NCI-H1092 (cell line): ENCODE measurements at regions not wholly inside any gene's neighbourhood (a gene's known extent, or its start where the extent isn't known, plus 50 kb on each side); places are given as distances from the start of the nearest gene placed in this dataset.

ENCODE experiments used
- DNase-seq: peaks from one replicate; lab custom pipeline; 2025; lab: John Stamatoyannopoulos, UW

DNA sequence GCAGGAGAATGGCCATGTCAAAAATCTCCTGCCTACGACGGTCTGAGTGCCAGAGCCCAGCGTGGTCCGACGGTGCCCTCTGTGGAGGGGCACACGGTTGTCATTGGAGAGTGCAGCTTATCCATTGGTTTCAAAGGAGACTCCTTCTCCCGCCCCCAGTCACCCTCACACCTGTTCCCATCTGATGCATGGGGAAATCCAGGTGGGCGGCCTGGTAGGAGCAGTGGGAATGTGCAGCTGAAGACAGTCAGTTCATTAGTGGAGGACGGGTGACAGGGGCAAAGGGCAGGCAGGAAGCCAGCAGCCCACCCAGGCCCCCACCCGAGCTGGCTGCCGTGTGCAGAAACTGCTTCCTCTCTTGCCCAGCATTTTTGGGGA lies 162.3 kb downstream of the IRF8 start:
- no peak for DNase-seq

DNA sequence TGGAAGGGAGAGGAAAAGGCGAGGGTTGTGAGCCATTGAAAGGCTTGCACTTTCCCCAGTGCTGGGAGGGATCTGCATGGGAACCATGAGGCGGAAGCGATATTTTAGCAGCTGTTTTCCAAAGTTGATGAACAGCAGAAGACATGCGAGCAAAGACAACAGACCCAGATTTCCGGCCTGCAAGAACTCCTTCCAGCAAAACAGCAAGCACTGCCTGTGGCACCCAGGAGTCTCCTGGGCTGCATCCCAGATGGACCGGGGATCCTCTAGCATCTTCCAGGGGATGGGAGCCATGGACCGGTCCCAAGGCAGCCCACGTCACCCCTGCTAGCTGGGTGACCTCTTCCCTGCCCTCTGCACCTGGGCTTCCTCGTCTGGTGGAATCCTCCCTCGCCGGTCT lies 162.8 kb downstream of the IRF8 start:
- DNase-seq = no peak

- DNase-seq = no peak
Measured at GRCh38 chr16:86062271-86062965, 163.5 kb downstream of the IRF8 start.

GRCh38 chr16:86063760-86064405 lies 164.9 kb downstream of the IRF8 start:
- DNase-seq = no peak

DNA sequence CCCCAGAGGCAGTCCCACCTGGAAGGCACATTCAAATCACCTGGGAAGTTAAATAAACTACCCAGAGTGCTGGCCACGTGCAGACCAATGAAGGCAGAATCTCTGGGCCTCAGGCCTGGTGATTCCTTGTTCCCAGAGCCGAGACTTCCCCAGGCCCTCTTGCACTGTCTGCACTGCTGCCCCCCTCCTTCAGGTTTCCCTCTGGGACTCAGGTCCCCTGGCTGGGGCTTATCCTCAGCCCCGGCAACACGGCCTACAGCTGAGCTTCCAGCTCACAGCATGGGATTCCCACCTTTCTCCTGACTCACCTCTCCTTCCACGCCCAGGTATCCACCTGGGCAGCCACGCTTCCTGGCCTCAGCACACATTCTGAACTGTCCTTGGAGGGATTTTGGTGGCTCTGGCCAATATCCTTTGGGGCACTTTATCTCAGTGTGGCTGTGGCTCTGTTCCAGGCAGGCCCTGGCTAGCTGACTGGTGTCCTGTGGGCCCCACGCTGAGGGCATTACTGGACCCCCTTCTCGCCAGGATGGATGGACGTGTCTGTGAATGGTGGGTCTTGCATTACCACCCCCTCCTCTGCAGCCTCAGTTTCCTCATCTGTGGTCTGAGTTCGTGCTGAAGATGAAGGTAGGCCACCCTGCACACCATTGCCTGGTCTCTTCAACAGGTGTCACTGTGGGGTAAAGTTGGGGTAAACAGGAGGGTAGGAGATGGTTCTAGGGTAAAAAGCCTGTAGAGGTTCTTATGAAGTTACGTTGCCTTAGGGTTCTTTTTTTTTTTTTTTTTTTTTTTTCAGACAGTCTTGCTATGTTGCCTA lies 165.7 kb downstream of the IRF8 start:
- DNase-seq = no peak

GRCh38 chr16:86065711-86066110 lies 166.7 kb downstream of the IRF8 start:
- DNase-seq = no peak

DNA sequence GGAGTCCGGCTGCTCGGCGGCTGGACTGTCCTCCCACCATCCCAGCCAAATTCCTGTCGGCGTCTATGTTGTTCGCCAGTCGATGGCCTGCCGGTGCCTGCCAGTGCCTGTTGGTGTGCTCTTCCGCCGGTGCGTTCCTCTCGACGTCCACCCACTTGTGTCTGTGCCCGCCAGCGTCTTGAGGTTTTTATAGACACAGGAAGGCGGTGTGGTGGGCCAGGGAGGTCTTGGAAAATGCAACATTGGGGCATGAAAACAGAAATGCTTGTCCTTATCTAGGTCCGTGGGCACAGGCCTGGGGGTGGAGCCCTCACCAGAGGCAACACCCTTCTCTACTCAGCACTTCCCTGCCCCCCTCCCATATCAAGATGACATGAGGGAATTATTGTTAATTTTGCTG lies 167.8 kb downstream of the IRF8 start:
- no peak for DNase-seq

DNA sequence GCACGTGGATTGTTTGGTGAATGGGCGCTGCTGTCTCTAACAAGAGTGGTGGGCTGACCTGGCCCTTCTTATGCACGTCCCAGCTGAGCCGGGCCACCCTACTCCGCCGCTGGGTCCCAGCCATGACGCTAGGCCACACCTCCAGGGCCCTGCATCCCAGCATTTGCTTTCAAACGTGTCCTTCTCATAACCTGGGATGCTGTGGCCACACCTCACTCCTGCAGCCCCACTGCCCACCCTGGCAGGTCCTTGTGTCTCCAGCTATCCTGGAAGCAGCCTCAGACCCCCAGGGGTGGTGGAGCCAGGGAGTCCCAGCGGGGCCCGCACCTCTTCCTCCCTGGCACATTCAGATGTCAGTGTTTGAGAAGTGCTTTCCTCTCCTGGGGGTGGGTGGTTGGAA lies 168.6 kb downstream of the IRF8 start:
- DNase-seq = no peak

DNA sequence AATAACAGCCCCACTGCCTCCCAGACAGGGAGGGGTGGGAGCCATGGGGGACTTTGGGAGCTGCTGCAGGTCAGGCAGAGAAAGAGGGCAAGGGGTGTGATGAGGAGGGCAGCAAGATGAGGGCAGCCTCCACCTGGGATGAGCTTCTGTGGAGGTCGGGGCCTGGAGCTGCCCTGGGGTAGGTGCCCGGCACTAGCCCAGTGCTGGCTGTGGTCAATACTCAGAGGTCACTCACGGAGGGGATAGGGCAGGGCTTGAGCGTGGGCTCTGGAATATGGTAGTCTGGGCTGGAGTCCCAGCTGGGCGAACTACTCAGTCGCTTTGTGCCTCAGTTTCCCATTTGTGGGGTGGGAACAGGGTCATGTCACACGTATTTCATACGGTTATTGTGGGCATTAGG lies 169.0 kb downstream of the IRF8 start:
- no peak for DNase-seq

- DNase-seq = no peak
Measured at GRCh38 chr16:86068722-86069121, 169.8 kb downstream of the IRF8 start.

DNA sequence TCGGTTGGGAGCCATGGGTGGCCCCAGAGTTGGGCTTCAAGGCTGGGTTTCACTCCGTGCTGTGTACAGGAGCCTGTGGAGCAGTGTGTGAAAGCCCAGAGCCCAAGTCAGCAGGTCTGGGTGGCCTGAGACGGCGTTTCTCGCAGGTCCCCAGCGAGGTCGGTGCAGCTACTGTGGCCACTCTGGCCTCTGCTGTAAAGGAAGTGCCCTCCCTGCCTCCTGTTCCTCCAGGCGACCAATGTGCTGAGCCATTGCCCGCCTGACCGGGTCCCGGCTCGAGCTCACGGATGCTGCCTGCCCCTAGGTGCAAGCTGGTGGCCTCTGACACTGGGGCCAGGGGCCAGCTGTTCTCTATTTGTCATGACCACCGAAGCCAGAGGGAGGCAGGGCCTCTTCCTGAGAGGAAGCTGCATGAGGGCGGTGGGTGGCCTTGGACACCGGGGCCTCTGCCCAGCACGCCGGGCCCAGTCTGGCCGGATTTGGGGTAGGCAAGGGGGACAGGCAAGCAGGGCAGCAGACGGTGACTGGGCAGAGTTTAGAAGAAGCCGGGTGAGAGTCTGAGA lies 170.9 kb downstream of the IRF8 start:
- DNase-seq = no peak

- no peak for DNase-seq
Measured at GRCh38 chr16:86070484-86070883, 171.5 kb downstream of the IRF8 start.

DNA sequence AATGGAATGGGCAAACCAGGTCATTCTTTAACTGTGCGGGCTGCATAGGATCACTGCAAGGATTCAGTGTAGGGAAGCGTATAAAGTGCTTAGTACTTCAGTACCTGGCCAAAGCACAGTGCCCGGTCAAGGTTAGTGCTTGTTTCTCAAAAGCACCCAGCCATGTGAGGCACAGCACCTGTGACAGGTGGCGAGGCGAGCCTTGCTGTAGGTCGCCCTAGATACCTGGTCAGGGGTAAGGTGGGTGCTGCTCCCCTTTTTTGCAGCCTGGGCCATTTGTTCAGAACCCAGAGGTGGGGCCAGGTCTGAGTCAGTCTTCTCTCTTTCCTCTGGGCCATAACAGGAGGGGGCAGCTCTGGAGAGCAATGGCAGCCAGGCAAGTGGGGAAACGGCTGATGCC lies 172.0 kb downstream of the IRF8 start:
- no peak for DNase-seq

DNA sequence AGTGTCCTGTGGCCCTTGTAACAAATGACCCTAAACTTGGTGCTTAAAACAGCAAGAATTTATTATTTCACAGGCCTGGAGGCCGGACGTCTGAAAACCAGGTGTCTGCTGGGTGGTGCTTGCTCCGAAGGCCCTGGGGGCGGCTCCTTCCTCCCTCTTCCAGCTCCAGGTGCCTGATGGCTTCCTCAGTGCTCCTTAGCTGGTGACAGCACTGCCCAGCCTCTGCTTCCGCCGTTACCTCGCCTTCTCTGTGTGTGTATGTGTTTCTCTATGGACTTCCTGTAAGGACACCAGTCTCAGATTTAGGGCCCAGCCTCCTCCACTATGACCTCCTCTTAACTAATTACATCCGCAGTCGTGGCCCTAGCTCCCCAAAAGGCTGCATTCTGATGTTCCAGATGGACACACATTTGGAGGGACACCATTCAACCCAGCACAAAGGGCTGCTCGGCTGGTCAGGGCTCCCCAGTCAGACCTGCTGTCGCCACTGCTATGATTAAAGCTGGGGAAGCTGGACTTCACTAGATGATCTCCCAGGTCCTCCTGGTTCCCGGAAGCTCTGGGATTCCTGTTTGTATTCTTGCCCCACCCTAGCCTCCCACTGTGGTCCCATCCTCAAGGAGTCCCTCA lies 172.8 kb downstream of the IRF8 start:
- no peak for DNase-seq

DNA sequence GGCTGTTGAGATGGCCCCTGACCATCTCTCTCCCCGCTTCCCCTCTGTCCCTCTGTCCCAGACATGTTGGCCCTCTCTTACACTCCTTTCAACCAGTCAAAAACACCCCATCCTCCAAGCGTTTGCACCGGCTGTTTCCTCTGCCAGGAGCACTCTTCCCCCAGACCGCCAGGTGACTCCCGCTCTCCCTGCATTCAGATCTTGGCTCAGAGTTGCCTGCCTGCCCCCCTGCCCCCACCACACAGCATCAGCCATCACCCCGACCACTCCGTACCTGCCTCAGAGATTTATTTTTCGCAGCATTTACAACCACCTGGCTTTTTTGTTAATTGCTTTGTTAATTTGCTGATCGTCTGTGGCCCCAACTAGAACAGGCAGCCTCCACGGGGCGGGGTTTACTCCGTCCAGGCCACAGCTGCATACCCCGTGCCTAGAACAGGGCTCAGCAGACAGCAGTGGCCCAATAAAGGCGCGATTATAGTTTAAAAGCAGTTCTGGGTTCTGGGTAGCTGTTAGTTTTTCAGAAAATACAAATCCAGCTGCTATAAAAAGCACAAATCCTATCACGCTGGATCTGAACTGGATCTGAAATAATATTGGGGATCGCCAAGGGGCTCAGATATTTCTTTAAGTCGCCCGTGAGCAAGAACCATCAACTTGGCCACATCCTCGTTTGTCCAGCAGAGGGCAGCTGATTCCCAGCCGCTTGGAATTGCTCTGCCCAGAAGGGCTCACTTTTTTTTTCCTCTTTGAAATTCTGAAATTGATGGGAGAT lies 173.6 kb downstream of the IRF8 start:
- DNase-seq = peak; percentile 38

DNA sequence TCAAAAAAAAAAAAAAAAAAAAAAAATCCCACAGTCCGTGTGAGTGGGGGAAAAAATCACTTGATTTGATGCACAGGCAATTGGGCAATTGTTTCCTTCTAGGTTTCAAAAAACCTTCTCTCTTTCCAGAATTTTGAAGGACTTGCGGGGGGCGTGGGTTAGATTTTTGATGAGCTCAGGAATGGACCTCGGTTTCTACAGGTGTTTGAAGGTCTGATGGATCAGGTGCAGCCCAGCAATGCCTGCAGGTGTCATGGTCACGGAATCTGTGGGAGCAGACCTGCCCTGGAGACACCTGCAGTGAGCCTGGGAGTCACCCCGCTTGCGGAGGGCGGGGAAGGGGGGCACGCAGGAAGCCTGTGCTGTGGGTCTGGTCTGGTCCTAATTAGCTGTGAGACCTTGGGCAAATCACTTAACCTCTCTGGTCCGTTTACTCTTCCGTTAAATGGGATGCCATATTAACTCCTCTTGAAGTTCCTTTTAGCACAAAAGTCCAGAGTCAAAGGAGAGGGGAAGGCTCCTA lies 174.2 kb downstream of the IRF8 start:
- no peak for DNase-seq

GRCh38 chr16:86073763-86074493 lies 175.0 kb downstream of the IRF8 start:
- no peak for DNase-seq

DNA sequence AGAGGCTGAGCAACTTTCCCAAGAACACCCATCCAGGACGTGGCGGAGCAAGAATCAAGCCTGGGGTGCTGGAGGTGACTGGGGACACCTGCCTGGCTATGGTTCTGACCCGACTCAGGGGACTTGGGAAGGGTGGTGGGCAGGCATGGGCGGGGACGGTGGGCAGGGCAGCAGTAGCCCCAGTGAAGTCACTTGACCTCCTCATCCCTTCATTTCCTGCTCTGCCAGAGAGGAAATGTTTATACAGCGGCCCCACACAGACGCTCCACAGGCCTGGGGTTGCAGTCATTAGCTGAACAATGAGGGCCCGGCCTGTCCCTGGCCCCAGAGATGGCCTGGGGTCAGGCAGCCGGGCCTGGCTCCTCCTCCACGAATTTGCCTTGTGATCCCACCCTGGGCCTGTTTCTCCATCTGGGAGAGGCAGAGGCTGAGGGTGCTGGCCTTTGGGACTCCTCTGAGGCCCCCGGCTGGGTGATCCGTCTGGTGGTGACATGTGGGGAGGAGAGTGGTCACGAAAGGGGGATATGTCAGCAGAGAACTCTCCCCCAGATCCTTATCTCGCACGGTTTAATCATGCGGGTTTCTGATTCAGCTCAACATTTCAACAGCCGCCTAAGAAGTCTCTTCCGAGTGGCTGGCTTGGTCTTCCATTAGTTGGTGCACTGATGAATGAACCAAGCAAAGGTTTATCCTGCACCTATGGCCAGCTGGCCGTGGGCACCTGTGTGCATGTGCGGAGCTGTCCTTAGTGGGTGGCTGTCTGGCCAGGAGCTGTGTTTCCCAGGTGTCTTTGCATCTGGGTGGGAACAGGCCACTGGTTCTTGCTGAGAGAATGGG lies 175.9 kb downstream of the IRF8 start:
- DNase-seq = no peak

DNA sequence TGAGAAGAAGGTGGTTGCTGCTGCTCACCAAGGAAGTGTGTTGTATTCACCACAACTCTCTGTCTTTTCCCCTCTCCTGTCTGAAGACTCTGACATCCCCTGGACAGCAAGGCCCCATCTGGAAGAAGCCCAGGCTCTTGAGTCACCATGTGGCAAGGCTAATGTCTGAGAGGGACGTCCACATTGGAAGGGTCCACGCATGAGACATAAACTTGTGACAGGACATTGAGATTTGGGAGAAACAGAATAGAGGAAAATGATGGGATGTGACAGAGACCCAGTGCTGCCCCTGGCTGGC lies 176.5 kb downstream of the IRF8 start:
- no peak for DNase-seq

GRCh38 chr16:86075839-86076440 lies 177.0 kb downstream of the IRF8 start:
- no peak for DNase-seq
